ENCODE measurements at regions not wholly inside any gene's neighbourhood (a gene's known extent, or its start where the extent isn't known, plus 50 kb on each side); places are given as distances from the start of the nearest gene placed in this dataset.

- H3K4me3 ChIP-seq (ENCODE audit: low read length), result no peak overlapping the region
- DNase-seq (ENCODE audit: low read depth), result no peak
- TF ChIP-seq, protein P1, sequence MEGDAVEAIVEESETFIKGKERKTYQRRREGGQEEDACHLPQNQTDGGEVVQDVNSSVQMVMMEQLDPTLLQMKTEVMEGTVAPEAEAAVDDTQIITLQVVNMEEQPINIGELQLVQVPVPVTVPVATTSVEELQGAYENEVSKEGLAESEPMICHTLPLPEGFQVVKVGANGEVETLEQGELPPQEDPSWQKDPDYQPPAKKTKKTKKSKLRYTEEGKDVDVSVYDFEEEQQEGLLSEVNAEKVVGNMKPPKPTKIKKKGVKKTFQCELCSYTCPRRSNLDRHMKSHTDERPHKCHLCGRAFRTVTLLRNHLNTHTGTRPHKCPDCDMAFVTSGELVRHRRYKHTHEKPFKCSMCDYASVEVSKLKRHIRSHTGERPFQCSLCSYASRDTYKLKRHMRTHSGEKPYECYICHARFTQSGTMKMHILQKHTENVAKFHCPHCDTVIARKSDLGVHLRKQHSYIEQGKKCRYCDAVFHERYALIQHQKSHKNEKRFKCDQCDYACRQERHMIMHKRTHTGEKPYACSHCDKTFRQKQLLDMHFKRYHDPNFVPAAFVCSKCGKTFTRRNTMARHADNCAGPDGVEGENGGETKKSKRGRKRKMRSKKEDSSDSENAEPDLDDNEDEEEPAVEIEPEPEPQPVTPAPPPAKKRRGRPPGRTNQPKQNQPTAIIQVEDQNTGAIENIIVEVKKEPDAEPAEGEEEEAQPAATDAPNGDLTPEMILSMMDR (conservative IDR thresholded peaks at IDR 0.05; ENCODE audit: low read depth, low read length), result no peak
These were observed 129.6 kb upstream of the IQSEC1 start for GRCh38 chr3:13202744-13203397.

DNA sequence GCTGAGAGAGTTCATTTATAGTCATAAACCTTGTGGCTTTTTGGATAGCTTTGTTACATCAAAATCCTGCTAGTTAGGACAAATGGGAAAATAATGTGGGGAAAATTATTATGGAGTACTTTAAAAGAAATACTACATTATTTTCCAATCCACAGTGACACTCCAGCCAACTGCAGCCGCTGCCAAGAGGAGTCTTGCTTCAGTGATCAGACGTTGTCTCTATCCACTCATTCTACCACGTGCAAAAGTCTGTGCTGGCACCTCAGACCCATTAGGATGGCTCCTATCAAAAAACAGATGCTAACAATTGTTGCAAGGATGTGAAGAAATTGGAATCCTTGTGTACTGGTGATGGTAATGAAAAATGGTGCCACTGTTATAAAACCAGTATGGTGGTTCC lies 128.6 kb upstream of the IQSEC1 start:
- DNase-seq (ENCODE audit: low read depth), result no peak
- TF ChIP-seq, protein P1 (conservative IDR thresholded peaks at IDR 0.05; ENCODE audit: low read depth, low read length), result no peak

DNA sequence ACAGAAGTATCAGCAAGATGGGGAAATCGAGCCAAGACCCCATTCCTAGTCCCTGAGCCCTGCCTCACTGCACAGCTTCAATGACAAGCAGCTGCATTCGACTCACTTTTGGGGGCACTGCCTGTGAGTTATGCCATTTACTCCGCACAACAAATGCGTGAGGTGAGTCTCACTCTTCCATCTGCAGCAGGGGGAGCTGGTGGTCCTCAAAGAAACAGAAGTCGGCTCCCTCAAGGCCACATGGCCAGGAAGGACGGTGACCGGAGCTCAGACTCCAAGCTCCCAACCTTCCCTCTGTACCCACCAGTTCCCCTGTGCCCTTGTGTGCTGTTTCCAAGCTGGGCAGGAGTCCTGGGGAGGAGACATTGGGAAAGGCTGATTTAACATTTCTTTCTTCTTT lies 127.7 kb upstream of the IQSEC1 start:
- no peak for DNase-seq (ENCODE audit: low read depth)
- no peak overlapping the region for H3K4me3 ChIP-seq (ENCODE audit: low read length)
- TF ChIP-seq, protein P1 (conservative IDR thresholded peaks at IDR 0.05; ENCODE audit: low read depth, low read length), result peak; percentile 42

More for the DNA sequence above, 128.6 kb upstream of the IQSEC1 start:
- H3K4me3 ChIP-seq (ENCODE audit: low read length), result no peak overlapping the region

DNA sequence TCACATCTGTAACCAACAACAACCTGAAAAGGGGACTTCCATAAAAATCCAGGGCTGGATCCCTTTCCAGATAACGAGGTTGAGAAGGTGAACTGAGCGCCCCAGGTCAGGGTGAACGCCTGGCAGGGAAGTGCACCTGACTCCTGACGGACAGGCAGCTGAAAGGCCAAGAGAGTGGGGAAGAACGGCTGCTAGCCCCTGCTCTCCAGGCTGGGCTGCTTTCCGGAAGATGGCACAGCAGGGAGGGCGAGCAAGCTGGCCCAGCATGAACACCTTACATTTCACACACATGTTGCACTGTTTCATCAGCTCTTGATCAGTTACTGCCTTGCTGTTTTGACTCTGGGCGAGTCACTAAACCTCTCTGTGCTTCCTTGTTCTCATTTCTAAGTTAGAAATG lies 127.2 kb upstream of the IQSEC1 start:
- no peak for DNase-seq (ENCODE audit: low read depth)
- TF ChIP-seq, protein P1 (conservative IDR thresholded peaks at IDR 0.05; ENCODE audit: low read depth, low read length), result no peak
- no peak overlapping the region for H3K4me3 ChIP-seq (ENCODE audit: low read length)

GRCh38 chr3:13199899-13200451 lies 126.7 kb upstream of the IQSEC1 start:
- H3K4me3 ChIP-seq (ENCODE audit: low read length), result no peak overlapping the region
- TF ChIP-seq, protein P1 (conservative IDR thresholded peaks at IDR 0.05; ENCODE audit: low read depth, low read length), result no peak
- DNase-seq (ENCODE audit: low read depth), result no peak

DNA sequence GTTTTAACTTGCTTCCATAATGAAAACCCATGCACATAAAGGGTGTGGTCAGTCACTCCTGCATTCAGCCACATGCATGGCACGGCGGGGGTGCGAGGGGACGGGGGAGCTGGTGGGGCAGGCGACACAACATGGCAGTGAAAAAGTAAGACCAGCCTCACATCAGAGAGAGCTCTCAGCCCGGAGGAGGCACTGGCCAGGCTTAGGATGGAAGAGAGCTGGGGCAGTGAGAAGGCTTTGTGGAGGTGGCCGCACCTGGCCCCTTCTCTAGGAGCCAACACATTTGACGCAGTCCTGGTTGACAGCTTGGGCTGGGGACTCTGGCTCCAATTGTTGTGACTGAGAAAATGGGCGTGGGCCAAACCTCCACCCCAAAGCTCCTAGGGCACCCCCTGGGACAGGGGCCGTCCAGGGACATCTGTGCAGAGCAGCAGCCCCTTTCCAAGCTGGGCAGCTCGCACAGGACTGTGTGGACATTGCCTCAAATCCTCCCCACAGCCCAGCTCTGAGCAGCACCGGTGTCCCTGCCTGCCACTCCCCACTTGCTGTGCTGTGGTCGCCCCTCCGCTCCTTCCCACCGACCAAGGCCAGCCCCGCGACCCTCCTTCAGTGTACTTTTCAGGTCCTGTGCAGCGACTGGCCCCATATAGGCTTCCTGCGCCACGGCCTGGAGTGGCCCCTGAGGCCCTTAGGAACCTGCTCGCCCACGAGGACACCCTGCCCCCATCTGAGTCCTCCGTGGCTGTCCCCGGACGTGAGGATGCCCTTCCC lies 126.0 kb upstream of the IQSEC1 start:
- TF ChIP-seq, protein P1 (conservative IDR thresholded peaks at IDR 0.05; ENCODE audit: low read depth, low read length), result no peak
- no peak for DNase-seq (ENCODE audit: low read depth)
- no peak overlapping the region for H3K4me3 ChIP-seq (ENCODE audit: low read length)
